ENCODE measurements at regions not wholly inside any gene's neighbourhood (a gene's known extent, or its start where the extent isn't known, plus 50 kb on each side); places are given as distances from the start of the nearest gene placed in this dataset.

- no peaks in the 10 kb centered on the region for H3K36me3 ChIP-seq
- TF ChIP-seq CTCF (IDR thresholded peaks at IDR 0.05) = no peak
- intact Hi-C loops (cut with DNase I) = no loop called here
- H3K9me3 ChIP-seq = no peaks in the 10 kb centered on the region
- H3K9ac ChIP-seq (ENCODE audit: low read depth in 2 of 2, low read length in 2 of 2) = no peak overlapping the region
- no peak overlapping the region for H3K27ac ChIP-seq
- H3K4me3 ChIP-seq = no peak overlapping the region
- no peak for DNase-seq
- H3K27me3 ChIP-seq = no peaks in the 10 kb centered on the region
- H3K4me1 ChIP-seq = no peaks in the 10 kb centered on the region
These were observed 305.8 kb upstream of the GNAI1 start for GRCh38 chr7:79828866-79829265.

GRCh38 chr7:79823246-79823951 is 311.2 kb upstream of the GNAI1 start:
- no peak overlapping the region for H3K4me3 ChIP-seq
- H3K36me3 ChIP-seq = no peaks in the 10 kb centered on the region
- no peaks in the 10 kb centered on the region for H3K4me1 ChIP-seq
- intact Hi-C loops (cut with DNase I) = no loop called here
- no peak for DNase-seq
- no peak overlapping the region for H3K27ac ChIP-seq
- no peaks in the 10 kb centered on the region for H3K27me3 ChIP-seq
- no peaks in the 10 kb centered on the region for H3K9me3 ChIP-seq
- TF ChIP-seq CTCF (IDR thresholded peaks at IDR 0.05) = no peak
- H3K9ac ChIP-seq (ENCODE audit: low read depth in 2 of 2, low read length in 2 of 2) = no peak overlapping the region

GRCh38 chr7:79822620-79823240 is 311.9 kb upstream of the GNAI1 start:
- intact Hi-C loops (cut with DNase I) = no loop called here
- TF ChIP-seq CTCF (IDR thresholded peaks at IDR 0.05) = no peak

GRCh38 chr7:79820387-79820786 is 314.2 kb upstream of the GNAI1 start:
- Histone ChIP-seq H3K27me3 (no peaks in the 10 kb centered on the region), H3K4me1 (no peaks in the 10 kb centered on the region), H3K4me3 (no peak overlapping the region), H3K9ac (ENCODE audit: low read depth in 2 of 2, low read length in 2 of 2) (no peak overlapping the region), H3K9me3 (no peaks in the 10 kb centered on the region), H3K36me3 (no peaks in the 10 kb centered on the region), H3K27ac (no peak overlapping the region)
- peak; percentile 36 for DNase-seq
- intact Hi-C loops (cut with DNase I) = no loop called here
- no peak for TF ChIP-seq CTCF (IDR thresholded peaks at IDR 0.05)

More at GRCh38 chr7:79822620-79823240, 311.9 kb upstream of the GNAI1 start:
- H3K4me3 ChIP-seq = no peak overlapping the region
- no peaks in the 10 kb centered on the region for H3K27me3 ChIP-seq
- no peaks in the 10 kb centered on the region for H3K36me3 ChIP-seq
- no peak for DNase-seq
- H3K9me3 ChIP-seq = no peaks in the 10 kb centered on the region
- H3K4me1 ChIP-seq = no peaks in the 10 kb centered on the region
- H3K9ac ChIP-seq (ENCODE audit: low read depth in 2 of 2, low read length in 2 of 2) = no peak overlapping the region
- H3K27ac ChIP-seq = no peak overlapping the region

GRCh38 chr7:79810916-79811315 is 323.7 kb upstream of the GNAI1 start:
- Histone ChIP-seq H3K36me3 (no peaks in the 10 kb centered on the region), H3K27me3 (no peaks in the 10 kb centered on the region), H3K27ac (no peak overlapping the region), H3K4me1 (no peaks in the 10 kb centered on the region), H3K4me3 (no peak overlapping the region), H3K9ac (ENCODE audit: low read depth in 2 of 2, low read length in 2 of 2) (no peak overlapping the region), H3K9me3 (no peaks in the 10 kb centered on the region)
- no peak for DNase-seq
- intact Hi-C loops (cut with DNase I) = no loop called here
- no peak for TF ChIP-seq CTCF (IDR thresholded peaks at IDR 0.05)

All from colonic mucosa (tissue), 4 donors.